A673 (cell line): ENCODE measurements at regions not wholly inside any gene's neighbourhood (a gene's known extent, or its start where the extent isn't known, plus 50 kb on each side); places are given as distances from the start of the nearest gene placed in this dataset.

ENCODE experiments used
- BruUV-seq: library from RNA; stranded (reverse); fragments of 400-500 nt; replicated peaks from 2 replicates; lab custom pipeline; 2021; lab: Mats Ljungman, UMichigan
- CTCF ChIA-PET: fragments of 300-600 bp; sonication (Branson Sonifier 250); formaldehyde crosslinking; loops from one replicate; lab custom pipeline; 2022; ENCODE audit warnings: antibody characterized with exemption; lab: Charles Lee
- POLR2A ChIA-PET: fragments of 300-600 bp; sonication (Branson Sonifier 250); formaldehyde crosslinking; loops from one replicate; lab custom pipeline; 2022; ENCODE audit warnings: antibody characterized with exemption; ENCODE audit not compliant: low non-redundant PET; lab: Charles Lee
- DNase-seq: peaks from one replicate; pipeline ENCODE4 v3.0.0-alpha.2; 2015; ENCODE audit warnings: low spot score
- H3K27ac ChIP-seq: fragments of 200-600 bp; sonication (generic); 2 replicates; pipeline ENCODE4 v1.5.1; 2016; ENCODE audit warnings: mixed run types, low read depth, mild to moderate bottlenecking, mixed read lengths, antibody characterized with exemption, low read length; ENCODE audit not compliant: poor library complexity, severe bottlenecking
- H3K27me3 ChIP-seq: fragments of 200-600 bp; sonication (generic); replicated peaks from 2 replicates; pipeline ENCODE4 v1.6.1; 2017; ENCODE audit warnings: mixed run types, low read depth, mild to moderate bottlenecking, mixed read lengths, antibody characterized with exemption, low read length; ENCODE audit not compliant: insufficient read depth, poor library complexity
- H3K36me3 ChIP-seq: fragments of 200-600 bp; sonication (generic); 2 replicates; pipeline ENCODE4 v1.6.1; 2016; ENCODE audit warnings: mixed run types, mild to moderate bottlenecking, mixed read lengths, antibody characterized with exemption, low read length; ENCODE audit not compliant: insufficient read depth, poor library complexity, severe bottlenecking
- H3K4me1 ChIP-seq: fragments of 200-600 bp; sonication (generic); 2 replicates; pipeline ENCODE4 v1.6.1; 2017; ENCODE audit warnings: mixed run types, mild to moderate bottlenecking, mixed read lengths, antibody characterized with exemption, low read length; ENCODE audit not compliant: insufficient read depth, poor library complexity, severe bottlenecking
- H3K4me3 ChIP-seq: fragments of 200-600 bp; sonication (generic); 2 replicates; pipeline ENCODE4 v1.5.1; 2016; ENCODE audit warnings: low read depth, mixed run types, mild to moderate bottlenecking, mixed read lengths, low read length; ENCODE audit not compliant: poor library complexity, severe bottlenecking
- H3K9me3 ChIP-seq: fragments of 200-600 bp; sonication (generic); 2 replicates; pipeline ENCODE4 v1.6.1; 2016; ENCODE audit warnings: mixed run types, low read depth, mild to moderate bottlenecking, mixed read lengths, antibody characterized with exemption, low read length; ENCODE audit not compliant: poor library complexity, severe bottlenecking
- CTCF ChIP-seq: fragments of 300-800, 200-600 bp; sonication (generic); conservative IDR thresholded peaks from 2 replicates; pipeline ENCODE4 v1.5.1; 2017; ENCODE audit warnings: low read depth, mild to moderate bottlenecking, antibody characterized with exemption, low read length, moderate library complexity, mixed read lengths
- EZH2 ChIP-seq: fragments of 200-600 bp; sonication (generic); IDR thresholded peaks from 2 replicates; pipeline ENCODE4 v1.6.1; 2017; ENCODE audit warnings: borderline replicate concordance, low read depth, mild to moderate bottlenecking, mixed read lengths, antibody characterized with exemption, low read length; ENCODE audit not compliant: poor library complexity, severe bottlenecking
- intact Hi-C: fragments of 100-400 bp; cut with micrococcal nuclease; formaldehyde crosslinking; loops from one replicate; pipeline ENCODE4 v1.10.0; 2022; ENCODE audit not compliant: unreplicated experiment

GRCh38 chr7:23981314-23981713 lies 271.3 kb downstream of the STK31 start:
- no peak overlapping the region for H3K27ac ChIP-seq
- no peaks in the 10 kb centered on the region for H3K4me1 ChIP-seq
- intact Hi-C loops, result no loop called here
- H3K36me3 ChIP-seq, result no peaks in the 10 kb centered on the region
- TF ChIP-seq EZH2 (no peak), CTCF (no peak)
- no peak for DNase-seq
- H3K4me3 ChIP-seq, result no peak overlapping the region
- ChIA-PET CTCF (no interaction called here), POLR2A (no interaction called here)
- H3K9me3 ChIP-seq, result no peaks in the 10 kb centered on the region
- BruUV-seq, result no TSS peak
- H3K27me3 ChIP-seq, result no peaks in the 10 kb centered on the region

GRCh38 chr7:23981758-23982157 lies 271.7 kb downstream of the STK31 start:
- POLR2A ChIA-PET, result no interaction called here

GRCh38 chr7:24005517-24005916 lies 278.5 kb upstream of the NPY start:
- no peak for DNase-seq
- intact Hi-C loops, result no loop called here
- TF ChIP-seq CTCF (0 out of 2 replicates have a peak, but pooled peaks have one; percentile 17), EZH2 (no peak)
- no peaks in the 10 kb centered on the region for H3K4me1 ChIP-seq
- no peak overlapping the region for H3K4me3 ChIP-seq
- H3K27ac ChIP-seq, result no peak overlapping the region
- no peaks in the 10 kb centered on the region for H3K27me3 ChIP-seq
- no peaks in the 10 kb centered on the region for H3K36me3 ChIP-seq
- no peaks in the 10 kb centered on the region for H3K9me3 ChIP-seq
- no TSS peak for BruUV-seq
- CTCF ChIA-PET, result no interaction called here
- POLR2A ChIA-PET, result no interaction called here

More at GRCh38 chr7:23981758-23982157, 271.7 kb downstream of the STK31 start:
- no peak for DNase-seq
- no peak overlapping the region for H3K27ac ChIP-seq
- H3K27me3 ChIP-seq, result no peaks in the 10 kb centered on the region
- intact Hi-C loops, result no loop called here
- BruUV-seq, result no TSS peak
- TF ChIP-seq CTCF (no peak), EZH2 (no peak)
- no peaks in the 10 kb centered on the region for H3K9me3 ChIP-seq
- H3K36me3 ChIP-seq, result no peaks in the 10 kb centered on the region
- H3K4me1 ChIP-seq, result no peaks in the 10 kb centered on the region
- CTCF ChIA-PET, result no interaction called here
- H3K4me3 ChIP-seq, result no peak overlapping the region
